Endothelial cell of umbilical vein (primary cell): ENCODE measurements at regions not wholly inside any gene's neighbourhood (a gene's known extent, or its start where the extent isn't known, plus 50 kb on each side); places are given as distances from the start of the nearest gene placed in this dataset.

Experiments used
- BruUV-seq: library from RNA; stranded (reverse); fragments of 400-500 nt; replicated peaks from 2 replicates; lab custom pipeline; 2021; lab: Mats Ljungman, UMichigan
- CTCF ChIA-PET: fragments of 300-600, 350-600 bp; sonication (Branson Sonifier 250); formaldehyde crosslinking; loops from one replicate; lab custom pipeline; 2021; ENCODE audit warnings: antibody characterized with exemption, inconsistent platforms; lab: Charles Lee
- POLR2A ChIA-PET: fragments of 300-600, 350-600 bp; sonication (Branson Sonifier 250); formaldehyde crosslinking; loops from one replicate; lab custom pipeline; 2021; ENCODE audit warnings: antibody characterized with exemption, inconsistent platforms; lab: Charles Lee
- DNase-seq: peaks from one replicate; pipeline ENCODE4 v3.0.0-alpha.2; 2011; ENCODE audit warnings: low read depth, low spot score
- FAIRE-seq: peaks from 2 replicates; lab custom pipeline; 2011; peaks lifted over from hg19 to GRCh38; lab: Jason Lieb, UNC
- H2AFZ ChIP-seq: 2 replicates; pipeline ENCODE4 v1.6.0; 2012; ENCODE audit warnings: low read depth, low read length, control low read depth, inconsistent platforms
- H3K27ac ChIP-seq: 2 replicates; pipeline ENCODE4 v1.5.1; 2011; ENCODE audit warnings: low read depth, mild to moderate bottlenecking, control low read depth, low read length, moderate library complexity; ENCODE audit not compliant: insufficient read depth
- H3K27me3 ChIP-seq, 2 experiments: 2 replicates each; pipeline versions ENCODE4 v1.6.0 to v1.6.1; 2011; ENCODE audit warnings: low read length in 2 of 2, mixed read lengths in 1 of 2; ENCODE audit not compliant: control insufficient read depth in 2 of 2, insufficient read depth in 2 of 2
- H3K36me3 ChIP-seq, 2 experiments: 2 replicates in 1 of 2; 3 replicates in 1 of 2; pipeline ENCODE4 v1.5.1; 2011; ENCODE audit warnings: low read length in 2 of 2, mild to moderate bottlenecking in 1 of 2, moderate library complexity in 1 of 2; ENCODE audit not compliant: control insufficient read depth in 2 of 2, insufficient read depth in 2 of 2; ENCODE audit errors: extremely low read depth in 1 of 2
- H3K4me1 ChIP-seq: 3 replicates; pipeline ENCODE4 v1.5.1; 2011; ENCODE audit warnings: mild to moderate bottlenecking, low read length; ENCODE audit not compliant: control insufficient read depth, insufficient read depth; ENCODE audit errors: extremely low read depth
- H3K4me2 ChIP-seq: 2 replicates; pipeline ENCODE4 v1.6.1; 2011; ENCODE audit warnings: low read length, control low read depth, mixed read lengths; ENCODE audit not compliant: insufficient read depth
- H3K4me3 ChIP-seq, 3 experiments: fragments of 200-600 bp in 1 of 3; sonication (generic), shearing (Covaris generic) in 1 of 3; replicated peaks in 1 of 3; 2 replicates each; pipeline ENCODE4 v1.5.1; 2011 to 2016; ENCODE audit warnings: control low read depth in 3 of 3, low read length in 3 of 3, mild to moderate bottlenecking in 2 of 3, inconsistent platforms in 1 of 3, low read depth in 1 of 3, moderate library complexity in 1 of 3; ENCODE audit not compliant: insufficient read depth in 1 of 3
- H3K79me2 ChIP-seq: 2 replicates; pipeline ENCODE4 v1.6.0; 2012; ENCODE audit warnings: low read length, inconsistent platforms; ENCODE audit not compliant: control insufficient read depth, insufficient read depth
- H3K9ac ChIP-seq: replicated peaks from 2 replicates; pipeline ENCODE3; 2011; ENCODE audit warnings: low read length, control low read depth; ENCODE audit not compliant: insufficient read depth; ENCODE audit errors: extremely low read depth
- H3K9me1 ChIP-seq: replicated peaks from 3 replicates; pipeline ENCODE4 v1.6.0; 2011; ENCODE audit warnings: mild to moderate bottlenecking, low read length; ENCODE audit not compliant: control insufficient read depth, insufficient read depth; ENCODE audit errors: extremely low read depth
- H3K9me3 ChIP-seq: replicated peaks from 2 replicates; pipeline ENCODE4 v1.5.1; 2012; ENCODE audit warnings: low read length, inconsistent platforms; ENCODE audit not compliant: control insufficient read depth, insufficient read depth
- H4K20me1 ChIP-seq: replicated peaks from 2 replicates; pipeline ENCODE3; 2011; ENCODE audit warnings: mild to moderate bottlenecking, low read length; ENCODE audit not compliant: control insufficient read depth, insufficient read depth; ENCODE audit errors: extremely low read depth
- EZH2 ChIP-seq: IDR thresholded peaks from 2 replicates; pipeline ENCODE4 v1.6.1; 2012; ENCODE audit warnings: borderline replicate concordance, low read depth, mild to moderate bottlenecking, moderate library complexity, low read length, inconsistent platforms; ENCODE audit not compliant: severe bottlenecking
- FOS ChIP-seq: IDR thresholded peaks from 2 replicates; pipeline ENCODE4 v1.6.1; 2011; ENCODE audit warnings: mild to moderate bottlenecking, low read length, moderate library complexity, borderline replicate concordance; ENCODE audit not compliant: insufficient read depth
- GATA2 ChIP-seq: IDR thresholded peaks from 2 replicates; pipeline ENCODE4 v1.7.0; 2011; ENCODE audit warnings: low read depth, mild to moderate bottlenecking, moderate library complexity, mixed read lengths, low read length; ENCODE audit not compliant: insufficient read length, insufficient read depth
- JUN ChIP-seq: IDR thresholded peaks from 2 replicates; pipeline ENCODE4 v1.6.1; 2011; ENCODE audit warnings: borderline replicate concordance, low read depth; ENCODE audit not compliant: insufficient read length, insufficient read depth
- MAX ChIP-seq: IDR thresholded peaks from 2 replicates; pipeline ENCODE4 v1.6.1; 2011; ENCODE audit not compliant: insufficient read depth, insufficient read length
- MYC ChIP-seq: IDR thresholded peaks from one replicate; pipeline ENCODE4 v1.6.1; 2011; ENCODE audit warnings: mild to moderate bottlenecking, low read depth, low read length
- POLR2A ChIP-seq: IDR thresholded peaks from 2 replicates; pipeline ENCODE4 v1.6.1; 2012; ENCODE audit warnings: low read depth, mild to moderate bottlenecking, control low read depth, low read length
- POLR2AphosphoS5 ChIP-seq: IDR thresholded peaks from 2 replicates; pipeline ENCODE4 v1.6.1; 2012; ENCODE audit warnings: low read depth, mild to moderate bottlenecking, control low read depth, low read length, moderate library complexity; ENCODE audit not compliant: insufficient read depth
- dilution Hi-C: fragments of 300-500 bp; cut with MboI; formaldehyde crosslinking; loops from one replicate; pipeline ENCODE4 v1.15.0; 2019; ENCODE audit warnings: low sequenced_read_pairs; ENCODE audit not compliant: extremely low pct_ligation_motif_present
- intact Hi-C: fragments of 100-400 bp; cut with micrococcal nuclease; formaldehyde crosslinking; loops from one replicate; pipeline ENCODE4 v1.10.0; 2022
- TF ChIP-seq, protein P1 (sequence below), 2 donors: IDR thresholded peaks; 1 replicate in 1 of 2; 2 replicates in 1 of 2; pipeline ENCODE4 v1.5.1; 2011; ENCODE audit warnings: low read length in 2 of 2, mild to moderate bottlenecking in 2 of 2, moderate library complexity in 2 of 2, control low read depth in 1 of 2, inconsistent platforms in 1 of 2, low read depth in 1 of 2; ENCODE audit not compliant: insufficient read depth in 1 of 2; ENCODE audit errors: extremely low read depth in 1 of 2

- no peak overlapping the region for H3K27ac ChIP-seq
- FAIRE-seq (no peak), DNase-seq (no peak)
- BruUV-seq = no TSS peak
- dilution Hi-C loops = no loop called here
- POLR2A ChIA-PET = interaction anchor here (1.2 kb wide), 1 partner anchor 21 kb away, joined by 3 read pairs; no protein-coding TSS in a partner anchor
- H3K36me3 ChIP-seq = no peaks in the 10 kb centered on the region
- H3K9me1 ChIP-seq = no peaks in the 10 kb centered on the region
- CTCF ChIA-PET = interaction anchor here (0.8 to 3.6 kb wide), 9 partner anchors 7 to 1268 kb away, joined by 3 to 36 read pairs (median 7); no protein-coding TSS in a partner anchor
- intact Hi-C loops = no loop called here
- no peaks in the 10 kb centered on the region for H4K20me1 ChIP-seq
- no peak overlapping the region for H3K4me2 ChIP-seq
- no peak overlapping the region for H3K9ac ChIP-seq
- no peak overlapping the region for H3K4me3 ChIP-seq
- H3K27me3 ChIP-seq = no peaks in the 10 kb centered on the region
- H3K9me3 ChIP-seq = no peaks in the 10 kb centered on the region
- peaks cover 46% of the 10 kb centered on the region for H3K4me1 ChIP-seq
- no peaks in the 10 kb centered on the region for H3K79me2 ChIP-seq
- no peak overlapping the region for H2AFZ ChIP-seq
- TF ChIP-seq MAX = no peak
- no peak for TF ChIP-seq MYC
- TF ChIP-seq FOS = no peak
- TF ChIP-seq, protein P1, sequence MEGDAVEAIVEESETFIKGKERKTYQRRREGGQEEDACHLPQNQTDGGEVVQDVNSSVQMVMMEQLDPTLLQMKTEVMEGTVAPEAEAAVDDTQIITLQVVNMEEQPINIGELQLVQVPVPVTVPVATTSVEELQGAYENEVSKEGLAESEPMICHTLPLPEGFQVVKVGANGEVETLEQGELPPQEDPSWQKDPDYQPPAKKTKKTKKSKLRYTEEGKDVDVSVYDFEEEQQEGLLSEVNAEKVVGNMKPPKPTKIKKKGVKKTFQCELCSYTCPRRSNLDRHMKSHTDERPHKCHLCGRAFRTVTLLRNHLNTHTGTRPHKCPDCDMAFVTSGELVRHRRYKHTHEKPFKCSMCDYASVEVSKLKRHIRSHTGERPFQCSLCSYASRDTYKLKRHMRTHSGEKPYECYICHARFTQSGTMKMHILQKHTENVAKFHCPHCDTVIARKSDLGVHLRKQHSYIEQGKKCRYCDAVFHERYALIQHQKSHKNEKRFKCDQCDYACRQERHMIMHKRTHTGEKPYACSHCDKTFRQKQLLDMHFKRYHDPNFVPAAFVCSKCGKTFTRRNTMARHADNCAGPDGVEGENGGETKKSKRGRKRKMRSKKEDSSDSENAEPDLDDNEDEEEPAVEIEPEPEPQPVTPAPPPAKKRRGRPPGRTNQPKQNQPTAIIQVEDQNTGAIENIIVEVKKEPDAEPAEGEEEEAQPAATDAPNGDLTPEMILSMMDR (IDR thresholded peaks at IDR 0.05; ENCODE audit: extremely low read depth in 1 of 2, insufficient read depth in 1 of 2, low read depth in 1 of 2, low read length in 2 of 2) = no peak
- no peak for TF ChIP-seq JUN
- no peak for TF ChIP-seq GATA2
- no peak for TF ChIP-seq POLR2A
- TF ChIP-seq POLR2AphosphoS5 = no peak
- TF ChIP-seq EZH2 = no peak
These were observed 101.9 kb upstream of the USP24 start for GRCh38 chr1:55316947-55317662.
